DOHH2 (cell line): ENCODE measurements at regions not wholly inside any gene's neighbourhood (a gene's known extent, or its start where the extent isn't known, plus 50 kb on each side); places are given as distances from the start of the nearest gene placed in this dataset.

Experiments used
- CTCF ChIP-seq: fragments of 200-600 bp; sonication (generic); IDR thresholded peaks from one replicate; pipeline ENCODE4 v1.5.1; 2014; ENCODE audit warnings: antibody characterized with exemption, mild to moderate bottlenecking, low read depth, low read length; ENCODE audit not compliant: poor library complexity, severe bottlenecking
- EZH2phosphoT487 ChIP-seq: fragments of 200-600 bp; sonication (generic); IDR thresholded peaks from 2 replicates; pipeline ENCODE4 v1.6.1; 2017; ENCODE audit warnings: borderline replicate concordance, mild to moderate bottlenecking, antibody characterized with exemption, low read length, moderate library complexity, mixed read lengths

- TF ChIP-seq CTCF (no peak), EZH2phosphoT487 (no peak)
Measured at GRCh38 chr14:62101189-62101588, 339.0 kb downstream of the SNAPC1 start.
